GM12878 (cell line): ENCODE measurements at regions not wholly inside any gene's neighbourhood (a gene's known extent, or its start where the extent isn't known, plus 50 kb on each side); places are given as distances from the start of the nearest gene placed in this dataset.

Source experiments
- ATAC-seq: fragments of 200-7000 bp; cut with Tn5 transposase; 3 replicates; pipeline ENCODE4 v1.9.1; 2020; ENCODE audit warnings: mild to moderate bottlenecking, moderate library complexity
- BruUV-seq: library from RNA; stranded (reverse); fragments of 400-500 nt; replicated peaks from 2 replicates; lab custom pipeline; 2021; lab: Mats Ljungman, UMichigan
- CTCF ChIA-PET: fragments of 300-600 bp; sonication (Branson Sonifier 250); formaldehyde crosslinking; extraction: SDS; loops from one replicate; lab custom pipeline; 2021; ENCODE audit warnings: inconsistent platforms; lab: Yijun Ruan, JAX
- POLR2A ChIA-PET: fragments of 350-600 bp; formaldehyde crosslinking; extraction: SDS; loops from one replicate; lab custom pipeline; 2021; ENCODE audit warnings: inconsistent platforms; lab: Charles Lee
- RAD21 ChIA-PET: fragments of 300-600 bp; sonication (Branson Sonifier 250); formaldehyde crosslinking; loops from one replicate; lab custom pipeline; 2023; ENCODE audit warnings: antibody characterized with exemption; ENCODE audit not compliant: unreplicated experiment; lab: Charles Lee
- SMC1A ChIA-PET: fragments of 300-600 bp; sonication (Branson Sonifier 250); formaldehyde crosslinking; loops from one replicate; lab custom pipeline; 2023; ENCODE audit not compliant: unreplicated experiment, uncharacterized antibody; lab: Charles Lee
- DNase-seq: peaks from one replicate; pipeline ENCODE4 v3.0.0-alpha.2; 2011; ENCODE audit warnings: low read depth, low spot score
- FAIRE-seq: peaks from 3 replicates; lab custom pipeline; 2011; peaks lifted over from hg19 to GRCh38; lab: Jason Lieb, UNC
- H2AFZ ChIP-seq: 2 replicates; pipeline ENCODE4 v1.6.0; 2011; ENCODE audit warnings: low read depth, low read length, control low read depth; ENCODE audit not compliant: control insufficient read depth
- H3K27ac ChIP-seq: 2 replicates; pipeline ENCODE4 v1.5.1; 2011; ENCODE audit warnings: control low read depth; ENCODE audit not compliant: control insufficient read depth, insufficient read depth
- H3K27me3 ChIP-seq, 2 experiments: replicated peaks in 1 of 2; 2 replicates each; pipeline versions ENCODE4 v1.6.0 to v1.6.1; 2011; ENCODE audit warnings: low read length in 1 of 2; ENCODE audit not compliant: control insufficient read depth in 2 of 2, insufficient read depth in 2 of 2
- H3K36me3 ChIP-seq, 2 experiments: 2 replicates each; pipeline ENCODE4 v1.5.1; 2011; ENCODE audit warnings: low read length in 1 of 2; ENCODE audit not compliant: control insufficient read depth in 2 of 2, insufficient read depth in 2 of 2
- H3K4me1 ChIP-seq: 2 replicates; pipeline ENCODE4 v1.6.1; 2011; ENCODE audit warnings: mild to moderate bottlenecking, low read length, moderate library complexity, mixed read lengths; ENCODE audit not compliant: control insufficient read depth, insufficient read depth
- H3K4me2 ChIP-seq: 2 replicates; pipeline ENCODE4 v1.6.0; 2011; ENCODE audit warnings: control low read depth; ENCODE audit not compliant: control insufficient read depth, insufficient read depth
- H3K4me3 ChIP-seq: fragments of 200-600 bp; sonication (generic); 2 replicates; pipeline ENCODE4 v1.5.1; 2016
- H3K79me2 ChIP-seq: 2 replicates; pipeline ENCODE4 v1.6.0; 2011; ENCODE audit warnings: low read length; ENCODE audit not compliant: control insufficient read depth, insufficient read depth
- H3K9ac ChIP-seq: 2 replicates; pipeline ENCODE4 v1.8.0; 2011; ENCODE audit warnings: low read length, control low read depth, mixed read lengths; ENCODE audit not compliant: control insufficient read depth, insufficient read depth
- H3K9me3 ChIP-seq: replicated peaks from 3 replicates; pipeline ENCODE4 v1.5.1; 2011; ENCODE audit warnings: mild to moderate bottlenecking, low read length; ENCODE audit not compliant: control insufficient read depth, insufficient read depth
- H4K20me1 ChIP-seq: 2 replicates; pipeline ENCODE4 v1.6.0; 2011; ENCODE audit not compliant: control insufficient read depth, insufficient read depth
- CEBPB ChIP-seq, 2 experiments: fragments of 150-350 bp in 1 of 2; IDR thresholded peaks; 2 replicates each; pipeline ENCODE4 v1.6.1; 2012 to 2014; ENCODE audit warnings: low read depth in 2 of 2, low read length in 2 of 2, borderline replicate concordance in 1 of 2, inconsistent platforms in 1 of 2
- DPF2 ChIP-seq: fragments of 450-650 bp; IDR thresholded peaks from 2 replicates; pipeline ENCODE4 v1.6.1; 2017; ENCODE audit warnings: mild to moderate bottlenecking
- IRF3 ChIP-seq: fragments of 450-650 bp; IDR thresholded peaks from 2 replicates; pipeline ENCODE4 v1.6.1; 2014; ENCODE audit warnings: mild to moderate bottlenecking
- NKRF ChIP-seq: fragments of 450-650 bp; conservative IDR thresholded peaks from 2 replicates; pipeline ENCODE4 v1.6.1; 2017; ENCODE audit warnings: mild to moderate bottlenecking, moderate library complexity
- PBX3 ChIP-seq: IDR thresholded peaks from 2 replicates; pipeline ENCODE4 v1.6.1; 2011; ENCODE audit warnings: mild to moderate bottlenecking, low read depth, low read length, moderate library complexity; ENCODE audit not compliant: insufficient replicate concordance
- SIX5 ChIP-seq: IDR thresholded peaks from 2 replicates; pipeline ENCODE4 v1.6.1; 2011; ENCODE audit warnings: mild to moderate bottlenecking, low read depth, low read length, moderate library complexity; ENCODE audit not compliant: severe bottlenecking
- SMARCA5 ChIP-seq: fragments of 450-650 bp; IDR thresholded peaks from 2 replicates; pipeline ENCODE4 v1.6.1; 2017; ENCODE audit warnings: mild to moderate bottlenecking
- ZNF217 ChIP-seq: fragments of 450-650 bp; IDR thresholded peaks from 2 replicates; pipeline ENCODE4 v1.6.1; 2017; ENCODE audit warnings: antibody characterized with exemption, mild to moderate bottlenecking
- ZNF687 ChIP-seq: fragments of 450-650 bp; IDR thresholded peaks from 2 replicates; pipeline ENCODE4 v1.6.1; 2017; ENCODE audit warnings: mild to moderate bottlenecking, moderate library complexity
- WGBS: methylation state at CpG from one replicate; pipeline ENCODE4 v1.1.6; 2016; ENCODE audit warnings: low lambda C conversion rate; ENCODE audit not compliant: insufficient replicate concordance, insufficient coverage; ENCODE audit errors: missing lambda C conversion rate; 5-methylcytosine and 5-hydroxymethylcytosine counted together
- in situ Hi-C: fragments of 300-500 bp; cut with MboI; formaldehyde crosslinking; loops from 9 replicates; pipeline ENCODE4 v1.14.3; 2018; ENCODE audit warnings: mixed read lengths
- intact Hi-C: fragments of 100-400 bp; cut with micrococcal nuclease; formaldehyde crosslinking; loops from one replicate; pipeline ENCODE4 v1.14.2; 2022; ENCODE audit not compliant: unreplicated experiment

- intact Hi-C loops = no loop called here
- H3K4me3 ChIP-seq = no peak overlapping the region
- H3K79me2 ChIP-seq = no peaks in the 10 kb centered on the region
- TF ChIP-seq IRF3 = no peak
- no peak for TF ChIP-seq ZNF217
- no peak for TF ChIP-seq SIX5
- TF ChIP-seq NKRF = no peak
- no peak for TF ChIP-seq DPF2
- no peak for TF ChIP-seq ZNF687
- no peak for TF ChIP-seq SMARCA5
- no peak for TF ChIP-seq CEBPB (IDR thresholded peaks at IDR 0.05; ENCODE audit: borderline replicate concordance in 1 of 2, low read depth in 2 of 2, low read length in 2 of 2)
- no peak for TF ChIP-seq PBX3
- TF ChIP-seq, all 136 proteins: peak for 0
- POLR2A ChIA-PET = no interaction called here
- CTCF ChIA-PET = no interaction called here
- DNase-seq = no peak
- Histone ChIP-seq H3K27ac (no peak overlapping the region), H3K4me1 (no peaks in the 10 kb centered on the region), H3K9me3 (no peaks in the 10 kb centered on the region), H3K9ac (no peak overlapping the region), H2AFZ (no peak overlapping the region), H4K20me1 (no peaks in the 10 kb centered on the region), H3K4me2 (no peak overlapping the region), H3K36me3 (no peaks in the 10 kb centered on the region), H3K27me3 (no peaks in the 10 kb centered on the region)
- no peak for ATAC-seq
- WGBS = 40% methylated on average over 2 of the region's 2 CpGs
- FAIRE-seq = no peak
- SMC1A ChIA-PET = no interaction called here
- in situ Hi-C loops = no loop called here
- no TSS peak for BruUV-seq
- RAD21 ChIA-PET = no interaction called here
These were observed 88.5 kb downstream of the TSPAN8 start for GRCh38 chr12:71069311-71069710.
